ENCODE measurements at regions not wholly inside any gene's neighbourhood (a gene's known extent, or its start where the extent isn't known, plus 50 kb on each side); places are given as distances from the start of the nearest gene placed in this dataset.

DNA sequence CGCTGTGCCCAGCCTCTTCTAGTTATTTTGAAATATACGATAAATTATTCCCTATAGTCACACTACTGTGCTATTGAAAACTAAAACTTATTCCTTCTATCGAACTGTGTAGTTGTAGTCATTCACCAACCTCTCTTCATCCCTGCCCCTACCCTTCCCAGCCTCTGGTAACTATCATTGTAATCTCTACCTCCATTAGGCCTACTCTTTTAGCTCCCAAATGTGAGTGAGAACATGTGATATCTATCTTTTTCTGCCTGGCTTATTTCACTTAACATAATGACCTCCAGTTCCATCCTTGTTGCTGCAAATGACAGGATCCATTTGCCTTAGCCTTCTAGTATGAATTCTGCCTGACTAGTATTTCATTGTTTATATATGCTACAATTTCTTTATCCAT is 127.4 kb downstream of the PSAT1 start:
- Histone ChIP-seq H3K4ac (replicated peaks; ENCODE audit: insufficient read length, low read depth, low read length) (no peak overlapping the region), H4K91ac (replicated peaks; ENCODE audit: insufficient read length, low read length) (no peak overlapping the region), H3K18ac (ENCODE audit: extremely low read depth, low read length) (no peak overlapping the region), H4K5ac (ENCODE audit: insufficient read length, low read depth, low read length) (no peak overlapping the region), H3K27ac (ENCODE audit: low read depth, low read length) (no peak overlapping the region), H3K14ac (ENCODE audit: insufficient read length) (no peak overlapping the region), H2BK5ac (ENCODE audit: low read depth, low read length) (no peak overlapping the region), H3K23me2 (ENCODE audit: low read depth, low read length) (no peaks in the 10 kb centered on the region), H2AK5ac (ENCODE audit: low read depth, low read length) (no peak overlapping the region), H3K56ac (replicated peaks; ENCODE audit: insufficient read length, low read depth, low read length) (no peak overlapping the region), H3K4me3 (ENCODE audit: extremely low read depth in 1 of 4, insufficient read depth in 2 of 4, low read depth in 3 of 4, low read length in 4 of 4) (no peak overlapping the region), H3K4me2 (ENCODE audit: insufficient read depth in 1 of 2, low read depth in 2 of 2, low read length in 2 of 2) (no peak overlapping the region), H3K9ac (replicated peaks in 1 of 4; ENCODE audit: extremely low read depth in 1 of 4, low read depth in 3 of 4, low read length in 3 of 4) (no peak overlapping the region), H3K9me3 (ENCODE audit: insufficient read depth in 2 of 2, low read depth in 1 of 2, low read length in 1 of 2) (no peaks in the 10 kb centered on the region; a peak in 1 of 4 replicates), H4K8ac (ENCODE audit: extremely low read depth, insufficient read depth, low read length) (no peak overlapping the region), H2AFZ (ENCODE audit: low read length) (no peak overlapping the region), H3K23ac (ENCODE audit: insufficient read length) (no peak overlapping the region), H3K4me1 (replicated peaks in 1 of 4; ENCODE audit: control insufficient read depth in 3 of 4, insufficient read depth in 4 of 4, low read length in 3 of 4) (no peaks in the 10 kb centered on the region; a peak in 1 of 7 replicates), H2BK12ac (ENCODE audit: low read depth, low read length) (no peak overlapping the region), H3K79me1 (ENCODE audit: low read depth, low read length) (no peaks in the 10 kb centered on the region), H2BK20ac (ENCODE audit: low read length) (no peak overlapping the region), H3K27me3 (replicated peaks in 1 of 4; ENCODE audit: control insufficient read depth in 3 of 4, extremely low read depth in 1 of 4, insufficient read depth in 3 of 4, low read length in 3 of 4) (no peaks in the 10 kb centered on the region), H3K79me2 (ENCODE audit: control insufficient read depth in 1 of 2, insufficient read depth in 2 of 2, low read length in 2 of 2) (no peaks in the 10 kb centered on the region), H4K20me1 (replicated peaks in 1 of 2; ENCODE audit: control insufficient read depth in 1 of 2, insufficient read depth in 2 of 2, low read length in 2 of 2) (no peaks in the 10 kb centered on the region), H3K36me3 (ENCODE audit: control insufficient read depth in 2 of 4, insufficient read depth in 4 of 4, low read length in 3 of 4) (no peaks in the 10 kb centered on the region; a peak in 1 of 8 replicates), H2BK15ac (ENCODE audit: low read length) (no peak overlapping the region), H2BK120ac (replicated peaks; ENCODE audit: low read depth, low read length) (no peak overlapping the region)
- no peak for DNase-seq (ENCODE audit: low read depth in 1 of 2, low spot score in 2 of 2)
- WGBS, 2 experiments (ENCODE audit: extremely low coverage in 1 of 2, insufficient coverage in 1 of 2, insufficient read length in 1 of 2, insufficient replicate concordance in 2 of 2, low coverage in 1 of 2, low lambda C conversion rate in 2 of 2, missing lambda C conversion rate in 1 of 2), result 87% methylated on average over 3 of the region's 3 CpGs; no CpG with 5 or more reads in 1 of the 2 experiments
- TF ChIP-seq CBX5 (IDR thresholded peaks at IDR 0.05; ENCODE audit: low read depth, low read length), result no peak
- no peak for TF ChIP-seq CTCF (IDR thresholded peaks at IDR 0.05; ENCODE audit: control extremely low read depth in 1 of 3, insufficient read depth in 1 of 3, low read depth in 1 of 3, low read length in 3 of 3)
- TF ChIP-seq RNF2 (IDR thresholded peaks at IDR 0.05; ENCODE audit: borderline replicate concordance, low read depth, low read length, missing control alignments, poor library complexity, severe bottlenecking), result no peak
- TF ChIP-seq HDAC6 (IDR thresholded peaks at IDR 0.05; ENCODE audit: low read depth, low read length), result no peak
- no peak for TF ChIP-seq SP1 (IDR thresholded peaks at IDR 0.05; ENCODE audit: low read depth, low read length)
- TF ChIP-seq SIRT6 (IDR thresholded peaks at IDR 0.05; ENCODE audit: low read length), result no peak
- ChIA-PET POLR2A (ENCODE audit: partially characterized antibody) (no interaction called here), CTCF (ENCODE audit: partially characterized antibody) (interaction anchor here (0.7 kb wide), 1 partner anchor 701 kb away, joined by 4 read pairs; no protein-coding TSS in a partner anchor)
- no peak for FAIRE-seq
